ENCODE measurements at regions not wholly inside any gene's neighbourhood (a gene's known extent, or its start where the extent isn't known, plus 50 kb on each side); places are given as distances from the start of the nearest gene placed in this dataset.

- H3K4me3 ChIP-seq (ENCODE audit: low read length) = no peak overlapping the region
- no peak for DNase-seq (ENCODE audit: low read depth)
- no peak for TF ChIP-seq CTCF (conservative IDR thresholded peaks at IDR 0.05; ENCODE audit: low read depth, low read length)
These were observed 280.7 kb upstream of the MAGI2 start for GRCh38 chr7:79734181-79734580.

GRCh38 chr7:79732535-79732934 lies 279.1 kb upstream of the MAGI2 start:
- TF ChIP-seq CTCF (conservative IDR thresholded peaks at IDR 0.05; ENCODE audit: low read depth, low read length) = no peak
- no peak overlapping the region for H3K4me3 ChIP-seq (ENCODE audit: low read length)
- no peak for DNase-seq (ENCODE audit: low read depth)

GRCh38 chr7:79730971-79731370 lies 277.5 kb upstream of the MAGI2 start:
- no peak overlapping the region for H3K4me3 ChIP-seq (ENCODE audit: low read length)
- DNase-seq (ENCODE audit: low read depth) = no peak
- TF ChIP-seq CTCF (conservative IDR thresholded peaks at IDR 0.05; ENCODE audit: low read depth, low read length) = no peak

GRCh38 chr7:79723833-79724618 lies 270.6 kb upstream of the MAGI2 start:
- H3K4me3 ChIP-seq (ENCODE audit: low read length) = no peak overlapping the region
- DNase-seq (ENCODE audit: low read depth) = no peak
- no peak for TF ChIP-seq CTCF (conservative IDR thresholded peaks at IDR 0.05; ENCODE audit: low read depth, low read length)

GRCh38 chr7:79722217-79722616 lies 268.8 kb upstream of the MAGI2 start:
- TF ChIP-seq CTCF (conservative IDR thresholded peaks at IDR 0.05; ENCODE audit: low read depth, low read length) = no peak
- H3K4me3 ChIP-seq (ENCODE audit: low read length) = no peak overlapping the region
- no peak for DNase-seq (ENCODE audit: low read depth)

- no peak overlapping the region for H3K4me3 ChIP-seq (ENCODE audit: low read length)
- DNase-seq (ENCODE audit: low read depth) = no peak
- TF ChIP-seq CTCF (conservative IDR thresholded peaks at IDR 0.05; ENCODE audit: low read depth, low read length) = no peak
These were observed 265.7 kb upstream of the MAGI2 start for GRCh38 chr7:79719216-79719615.

- DNase-seq (ENCODE audit: low read depth) = no peak
- no peak for TF ChIP-seq CTCF (conservative IDR thresholded peaks at IDR 0.05; ENCODE audit: low read depth, low read length)
- no peak overlapping the region for H3K4me3 ChIP-seq (ENCODE audit: low read length)
These were observed 262.9 kb upstream of the MAGI2 start for GRCh38 chr7:79716329-79716728.
